ENCODE measurements at regions not wholly inside any gene's neighbourhood (a gene's known extent, or its start where the extent isn't known, plus 50 kb on each side); places are given as distances from the start of the nearest gene placed in this dataset.

GRCh38 chr17:34107019-34107418 is 148.1 kb upstream of the CCL2 start:
- no peak for TF ChIP-seq CTCF (IDR thresholded peaks at IDR 0.05; ENCODE audit: control insufficient read depth, insufficient read depth, low read depth, low read length, missing control alignments)

GRCh38 chr17:34110315-34110714 is 144.8 kb upstream of the CCL2 start:
- no peak for DNase-seq (ENCODE audit: low read depth)
- no peak for TF ChIP-seq CTCF (IDR thresholded peaks at IDR 0.05; ENCODE audit: control insufficient read depth, insufficient read depth, low read depth, low read length, missing control alignments)
- no peak overlapping the region for H3K4me3 ChIP-seq (ENCODE audit: control insufficient read depth, low read depth, low read length)

More at GRCh38 chr17:34107019-34107418, 148.1 kb upstream of the CCL2 start:
- no peak overlapping the region for H3K4me3 ChIP-seq (ENCODE audit: control insufficient read depth, low read depth, low read length)
- DNase-seq (ENCODE audit: low read depth), result no peak

- DNase-seq (ENCODE audit: low read depth), result no peak
- H3K4me3 ChIP-seq (ENCODE audit: control insufficient read depth, low read depth, low read length), result no peak overlapping the region
- no peak for TF ChIP-seq CTCF (IDR thresholded peaks at IDR 0.05; ENCODE audit: control insufficient read depth, insufficient read depth, low read depth, low read length, missing control alignments)
These were observed 142.0 kb upstream of the CCL2 start for GRCh38 chr17:34113089-34113488.

- no peak for TF ChIP-seq CTCF (IDR thresholded peaks at IDR 0.05; ENCODE audit: control insufficient read depth, insufficient read depth, low read depth, low read length, missing control alignments)
- no peak overlapping the region for H3K4me3 ChIP-seq (ENCODE audit: control insufficient read depth, low read depth, low read length)
These were observed 140.9 kb upstream of the CCL2 start for GRCh38 chr17:34114174-34114573.

GRCh38 chr17:34116306-34116705 is 138.8 kb upstream of the CCL2 start:
- no peak for TF ChIP-seq CTCF (IDR thresholded peaks at IDR 0.05; ENCODE audit: control insufficient read depth, insufficient read depth, low read depth, low read length, missing control alignments)
- no peak overlapping the region for H3K4me3 ChIP-seq (ENCODE audit: control insufficient read depth, low read depth, low read length)
- no peak for DNase-seq (ENCODE audit: low read depth)

More at GRCh38 chr17:34114174-34114573, 140.9 kb upstream of the CCL2 start:
- no peak for DNase-seq (ENCODE audit: low read depth)

- no peak overlapping the region for H3K4me3 ChIP-seq (ENCODE audit: control insufficient read depth, low read depth, low read length)
- DNase-seq (ENCODE audit: low read depth), result no peak
- TF ChIP-seq CTCF (IDR thresholded peaks at IDR 0.05; ENCODE audit: control insufficient read depth, insufficient read depth, low read depth, low read length, missing control alignments), result no peak
These were observed 137.8 kb upstream of the CCL2 start for GRCh38 chr17:34117332-34117731.

- TF ChIP-seq CTCF (IDR thresholded peaks at IDR 0.05; ENCODE audit: control insufficient read depth, insufficient read depth, low read depth, low read length, missing control alignments), result no peak
- DNase-seq (ENCODE audit: low read depth), result no peak
- H3K4me3 ChIP-seq (ENCODE audit: control insufficient read depth, low read depth, low read length), result no peak overlapping the region
These were observed 137.3 kb upstream of the CCL2 start for GRCh38 chr17:34117811-34118210.

All from AG09309 (cell line).